ENCODE measurements at regions not wholly inside any gene's neighbourhood (a gene's known extent, or its start where the extent isn't known, plus 50 kb on each side); places are given as distances from the start of the nearest gene placed in this dataset.

GRCh38 chr3:24981924-24982323 is 446.1 kb upstream of the RARB start:
- TF ChIP-seq CTCF (conservative IDR thresholded peaks at IDR 0.05; ENCODE audit: low read depth in 2 of 2), result no peak
- TF ChIP-seq ZNF114 (CRISPR knock-in tag; IDR thresholded peaks at IDR 0.05), result no peak
- TF ChIP-seq REST (IDR thresholded peaks at IDR 0.05; ENCODE audit: unreplicated experiment), result no peak
